ENCODE measurements at regions not wholly inside any gene's neighbourhood (a gene's known extent, or its start where the extent isn't known, plus 50 kb on each side); places are given as distances from the start of the nearest gene placed in this dataset.
A peak's percentile ranks its signal among the peaks of the same experiment; 100 is the strongest.

GRCh38 chr20:9911519-9911918 lies 72.6 kb upstream of the PAK5 start:
- POLR2A ChIA-PET, result no interaction called here
- no peak overlapping the region for H3K4me3 Mint-ChIP-seq
- H3K27me3 Mint-ChIP-seq, result peaks cover 12% of the 10 kb centered on the region
- no peaks in the 10 kb centered on the region for H3K36me3 Mint-ChIP-seq (ENCODE audit: low read depth)
- ATAC-seq, result no peak
- DNase-seq, result no peak
- H3K4me1 Mint-ChIP-seq (ENCODE audit: low read depth), result no peaks in the 10 kb centered on the region
- intact Hi-C loops (cut with micrococcal nuclease), result loop anchor here (5.0 to 10.0 kb wide), 2 partner anchors 294 to 507 kb away; no protein-coding TSS in a partner anchor
- no peak for TF ChIP-seq CTCF (IDR thresholded peaks at IDR 0.05)
- no peaks in the 10 kb centered on the region for H3K9me3 Mint-ChIP-seq
- CTCF ChIA-PET, result interaction anchor here (1.2 to 6.0 kb wide), 10 partner anchors 9 to 295 kb away, joined by 3 to 52 read pairs (median 6); no protein-coding TSS in a partner anchor
- H3K27ac Mint-ChIP-seq, result no peak overlapping the region

- ChIA-PET POLR2A (interaction anchor here (0.9 kb wide), 1 partner anchor 9 kb away, joined by 3 read pairs; no protein-coding TSS in a partner anchor), CTCF (interaction anchor here (0.6 kb wide), 1 partner anchor 10 kb away, joined by 3 read pairs; no protein-coding TSS in a partner anchor)
- intact Hi-C loops (cut with micrococcal nuclease), result no loop called here
- ATAC-seq (no peak), DNase-seq (no peak)
- no peak for TF ChIP-seq CTCF (IDR thresholded peaks at IDR 0.05)
- H3K4me3 Mint-ChIP-seq, result no peak overlapping the region
- no peaks in the 10 kb centered on the region for H3K4me1 Mint-ChIP-seq (ENCODE audit: low read depth)
- no peak overlapping the region for H3K27ac Mint-ChIP-seq
- H3K27me3 Mint-ChIP-seq, result peaks cover 14% of the 10 kb centered on the region
- H3K9me3 Mint-ChIP-seq, result no peaks in the 10 kb centered on the region
- no peaks in the 10 kb centered on the region for H3K36me3 Mint-ChIP-seq (ENCODE audit: low read depth)
Observed at GRCh38 chr20:9909167-9909566, 70.3 kb upstream of the PAK5 start.

GRCh38 chr20:9903048-9903655 lies 64.3 kb upstream of the PAK5 start:
- ATAC-seq (no peak), DNase-seq (peak; percentile 15)
- Mint-ChIP-seq H3K4me1 (ENCODE audit: low read depth) (no peaks in the 10 kb centered on the region), H3K4me3 (no peak overlapping the region), H3K27ac (no peak overlapping the region), H3K9me3 (no peaks in the 10 kb centered on the region), H3K36me3 (ENCODE audit: low read depth) (no peaks in the 10 kb centered on the region), H3K27me3 (peaks cover 3% of the 10 kb centered on the region)
- POLR2A ChIA-PET, result no interaction called here
- intact Hi-C loops (cut with micrococcal nuclease), result no loop called here
- CTCF ChIA-PET, result interaction anchor here (1.1 to 5.9 kb wide), 6 partner anchors 9 to 495 kb away, joined by 3 to 52 read pairs (median 5); no protein-coding TSS in a partner anchor
- peak; percentile 25 for TF ChIP-seq CTCF (IDR thresholded peaks at IDR 0.05)

GRCh38 chr20:9889270-9889981 lies 50.5 kb upstream of the PAK5 start:
- H3K4me3 Mint-ChIP-seq, result no peak overlapping the region
- no peak for ATAC-seq
- peaks cover 4% of the 10 kb centered on the region for H3K27me3 Mint-ChIP-seq
- H3K9me3 Mint-ChIP-seq, result peaks cover 6% of the 10 kb centered on the region
- peaks cover 2% of the 10 kb centered on the region for H3K4me1 Mint-ChIP-seq (ENCODE audit: low read depth)
- ChIA-PET POLR2A (no interaction called here), CTCF (interaction anchor here (0.6 kb wide), 1 partner anchor 152 kb away, joined by 3 read pairs; no protein-coding TSS in a partner anchor)
- no peak for DNase-seq
- H3K36me3 Mint-ChIP-seq (ENCODE audit: low read depth), result no peaks in the 10 kb centered on the region
- no peak for TF ChIP-seq CTCF (IDR thresholded peaks at IDR 0.05)
- intact Hi-C loops (cut with micrococcal nuclease), result no loop called here
- H3K27ac Mint-ChIP-seq, result no peak overlapping the region
